OCI-LY1 (cell line): ENCODE measurements at regions not wholly inside any gene's neighbourhood (a gene's known extent, or its start where the extent isn't known, plus 50 kb on each side); places are given as distances from the start of the nearest gene placed in this dataset.

Experiments
- H2AFZ ChIP-seq: fragments of 200-600 bp; sonication (generic), shearing (Covaris generic); 2 replicates; pipeline ENCODE4 v1.6.0; 2014; ENCODE audit warnings: antibody characterized with exemption, mild to moderate bottlenecking, low read length
- H3F3A ChIP-seq: fragments of 200-600 bp; sonication (generic), shearing (Covaris generic); 2 replicates; pipeline ENCODE4 v1.6.0; 2014; ENCODE audit warnings: mild to moderate bottlenecking, antibody characterized with exemption, low read length, moderate library complexity; ENCODE audit not compliant: insufficient read depth
- H3K27ac ChIP-seq: fragments of 200-600 bp; sonication (generic); 2 replicates; pipeline ENCODE4 v1.5.1; 2014; ENCODE audit warnings: low read length, mixed run types, mild to moderate bottlenecking, low read depth; ENCODE audit not compliant: poor library complexity, severe bottlenecking
- H3K27me3 ChIP-seq: fragments of 200-600 bp; sonication (generic); 2 replicates; pipeline ENCODE4 v1.6.0; 2014; ENCODE audit warnings: antibody characterized with exemption, mild to moderate bottlenecking, low read length, moderate library complexity; ENCODE audit not compliant: insufficient read depth
- H3K36me3 ChIP-seq: fragments of 200-600 bp; sonication (generic); 2 replicates; pipeline ENCODE4 v1.6.1; 2014; ENCODE audit warnings: mild to moderate bottlenecking, antibody characterized with exemption, low read length, moderate library complexity, mixed read lengths; ENCODE audit not compliant: insufficient read depth
- H3K4me1 ChIP-seq: fragments of 200-600 bp; sonication (generic); 2 replicates; pipeline ENCODE4 v1.5.1; 2014; ENCODE audit warnings: mild to moderate bottlenecking, low read length, moderate library complexity; ENCODE audit not compliant: insufficient read depth, severe bottlenecking
- H3K4me2 ChIP-seq: fragments of 200-600 bp; sonication (generic), shearing (Covaris generic); 2 replicates; pipeline ENCODE4 v1.6.1; 2014; ENCODE audit warnings: low read length
- H3K4me3 ChIP-seq: fragments of 200-600 bp; sonication (generic); 2 replicates; pipeline ENCODE4 v1.5.1; 2014; ENCODE audit warnings: low read length, low read depth, mild to moderate bottlenecking, mixed read lengths; ENCODE audit not compliant: poor library complexity, severe bottlenecking
- H3K79me2 ChIP-seq: fragments of 200-600 bp; shearing (Covaris generic); 2 replicates; pipeline ENCODE4 v1.6.1; 2016; ENCODE audit warnings: mixed run types, low read length, mixed read lengths; ENCODE audit not compliant: insufficient read depth
- H3K9ac ChIP-seq: fragments of 200-600 bp; sonication (generic), shearing (Covaris generic); 2 replicates; pipeline ENCODE4 v1.6.1; 2014; ENCODE audit warnings: mild to moderate bottlenecking, low read length, mixed read lengths
- H3K9me2 ChIP-seq: fragments of 200-600 bp; sonication (generic), shearing (Covaris generic); 2 replicates; pipeline ENCODE4 v1.6.1; 2014; ENCODE audit warnings: low read depth, mild to moderate bottlenecking, low read length, mixed read lengths
- H3K9me3 ChIP-seq: fragments of 200-600 bp; shearing (Covaris generic); 2 replicates; pipeline ENCODE4 v1.6.1; 2014; ENCODE audit warnings: low read length, mixed read lengths
- H4K20me1 ChIP-seq: fragments of 200-600 bp; sonication (generic), shearing (Covaris generic); 2 replicates; pipeline ENCODE4 v1.6.0; 2016; ENCODE audit warnings: mild to moderate bottlenecking, low read length; ENCODE audit not compliant: insufficient read depth
- CTCF ChIP-seq: fragments of 200-600 bp; sonication (generic), shearing (Covaris generic); IDR thresholded peaks from 2 replicates; pipeline ENCODE4 v1.5.1; 2017; ENCODE audit warnings: mild to moderate bottlenecking, antibody characterized with exemption, low read length, moderate library complexity, mixed read lengths
- EZH2 ChIP-seq: fragments of 200-600 bp; sonication (generic), shearing (Covaris generic); IDR thresholded peaks from 2 replicates; pipeline ENCODE4 v1.8.0; 2017; ENCODE audit warnings: borderline replicate concordance, mixed run types, mild to moderate bottlenecking, antibody characterized with exemption, low read length, moderate library complexity, mixed read lengths

GRCh38 chr2:54360055-54360792 lies 95.9 kb upstream of the SPTBN1 start:
- H3K9ac ChIP-seq: no peak overlapping the region
- H3K4me1 ChIP-seq: no peaks in the 10 kb centered on the region
- H3K9me2 ChIP-seq: no peaks in the 10 kb centered on the region; the same call in 1 of the 2 replicates
- no peak overlapping the region for H3K4me2 ChIP-seq
- TF ChIP-seq EZH2 (no peak), CTCF (no peak)
- H3K9me3 ChIP-seq: no peaks in the 10 kb centered on the region
- H3K36me3 ChIP-seq: no peaks in the 10 kb centered on the region
- no peaks in the 10 kb centered on the region for H3K27me3 ChIP-seq
- no peak overlapping the region for H3K27ac ChIP-seq
- no peaks in the 10 kb centered on the region for H3K79me2 ChIP-seq
- no peaks in the 10 kb centered on the region for H4K20me1 ChIP-seq
- no peaks in the 10 kb centered on the region for H3F3A ChIP-seq
- H2AFZ ChIP-seq: no peak overlapping the region
- no peak overlapping the region for H3K4me3 ChIP-seq

GRCh38 chr2:54364409-54364808 lies 91.7 kb upstream of the SPTBN1 start:
- Histone ChIP-seq H3K9me3 (peaks cover 11% of the 10 kb centered on the region; the same call in 1 of the 2 replicates), H3F3A (no peaks in the 10 kb centered on the region), H2AFZ (no peak overlapping the region), H3K4me3 (no peak overlapping the region), H4K20me1 (no peaks in the 10 kb centered on the region), H3K4me1 (no peaks in the 10 kb centered on the region), H3K9ac (no peak overlapping the region), H3K79me2 (no peaks in the 10 kb centered on the region), H3K4me2 (no peak overlapping the region), H3K36me3 (no peaks in the 10 kb centered on the region), H3K27ac (no peak overlapping the region), H3K27me3 (no peaks in the 10 kb centered on the region), H3K9me2 (no peaks in the 10 kb centered on the region; the same call in 1 of the 2 replicates)
- no peak for TF ChIP-seq CTCF
- TF ChIP-seq EZH2: no peak

- peaks cover 11% of the 10 kb centered on the region; the same call in 1 of the 2 replicates for H3K9me3 ChIP-seq
- no peaks in the 10 kb centered on the region for H3K4me1 ChIP-seq
- H3K27ac ChIP-seq: no peak overlapping the region
- no peaks in the 10 kb centered on the region for H3K36me3 ChIP-seq
- H3F3A ChIP-seq: no peaks in the 10 kb centered on the region
- no peak overlapping the region for H3K4me2 ChIP-seq
- H3K9me2 ChIP-seq: no peaks in the 10 kb centered on the region; the same call in 1 of the 2 replicates
- H2AFZ ChIP-seq: no peak overlapping the region
- no peak overlapping the region for H3K9ac ChIP-seq
- no peak overlapping the region for H3K4me3 ChIP-seq
- no peaks in the 10 kb centered on the region for H4K20me1 ChIP-seq
- H3K79me2 ChIP-seq: no peaks in the 10 kb centered on the region
- TF ChIP-seq EZH2: no peak
- no peak for TF ChIP-seq CTCF
- H3K27me3 ChIP-seq: no peaks in the 10 kb centered on the region
Measured at GRCh38 chr2:54365661-54366060, 90.5 kb upstream of the SPTBN1 start.
